GM12892 (cell line): ENCODE measurements at regions not wholly inside any gene's neighbourhood (a gene's known extent, or its start where the extent isn't known, plus 50 kb on each side); places are given as distances from the start of the nearest gene placed in this dataset.

ENCODE experiments used
- POLR2A ChIP-seq: IDR thresholded peaks from 2 replicates; pipeline ENCODE4 v1.6.1; 2011; ENCODE audit warnings: low read depth, low read length, control low read depth
- POLR2AphosphoS5 ChIP-seq: IDR thresholded peaks from 2 replicates; pipeline ENCODE4 v1.6.1; 2011; ENCODE audit warnings: low read depth, low read length, control low read depth
- TAF1 ChIP-seq: IDR thresholded peaks from 2 replicates; pipeline ENCODE4 v1.6.1; 2011; ENCODE audit warnings: low read depth, mild to moderate bottlenecking, control low read depth, low read length, borderline replicate concordance

DNA sequence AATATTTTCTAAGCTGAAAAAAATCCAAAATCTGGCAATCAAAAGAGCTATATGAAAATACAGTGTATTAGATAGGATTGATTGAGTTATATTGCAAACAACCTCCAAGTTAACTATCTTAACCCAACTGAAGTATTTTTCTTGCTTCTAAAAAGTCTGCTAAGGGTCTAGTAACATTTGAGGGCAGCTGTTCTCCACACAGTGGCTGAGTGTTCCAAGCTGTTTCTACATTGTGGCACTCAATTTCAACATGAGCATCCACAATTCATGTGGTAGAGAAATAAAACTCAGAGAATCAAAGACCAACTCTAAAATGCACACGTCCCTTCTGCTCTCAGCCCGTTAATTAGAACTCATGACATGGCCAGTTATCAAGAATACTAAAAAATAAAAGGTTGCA is 340.0 kb downstream of the C12orf50 start:
- TF ChIP-seq POLR2A (no peak), TAF1 (no peak), POLR2AphosphoS5 (no peak)
